ENCODE measurements at regions not wholly inside any gene's neighbourhood (a gene's known extent, or its start where the extent isn't known, plus 50 kb on each side); places are given as distances from the start of the nearest gene placed in this dataset.

DNA sequence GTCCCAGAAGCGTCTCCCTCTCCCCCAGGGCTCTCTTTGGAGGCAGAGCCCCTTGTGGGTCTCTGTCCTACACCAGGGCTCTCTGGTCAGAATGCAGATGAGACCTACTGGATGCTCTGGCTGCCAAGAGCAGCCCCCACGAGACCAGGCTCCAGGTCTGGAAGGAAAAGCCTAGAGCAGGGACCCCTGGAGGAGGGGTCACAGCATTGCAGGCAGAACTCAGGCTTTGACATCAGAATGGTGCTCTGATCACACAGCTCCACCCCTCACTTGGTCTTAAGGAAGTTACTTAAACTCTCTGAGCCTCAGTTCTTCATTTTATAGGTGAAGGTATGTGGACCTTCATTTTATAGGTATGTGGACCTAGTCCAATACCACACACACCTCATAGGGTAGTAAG lies 83.1 kb downstream of the ARL6IP4 start:
- Histone ChIP-seq H3K4me3 (ENCODE audit: control insufficient read depth in 2 of 3, extremely low read depth in 1 of 3, insufficient read depth in 2 of 3, low read depth in 1 of 3, low read length in 3 of 3) (no peak overlapping the region), H3K4me2 (ENCODE audit: control insufficient read depth, extremely low read depth, insufficient read depth, low read depth, low read length) (peak overlapping the region; percentile 14), H3K9ac (ENCODE audit: control insufficient read depth, extremely low read depth, insufficient read depth, low read length) (no peak overlapping the region), H3K27ac (ENCODE audit: control insufficient read depth, insufficient read depth, low read length) (no peak overlapping the region), H3K36me3 (ENCODE audit: control insufficient read depth in 2 of 2, extremely low read depth in 1 of 2, insufficient read depth in 2 of 2, low read length in 2 of 2) (no peaks in the 10 kb centered on the region), H2AFZ (ENCODE audit: control insufficient read depth, low read length) (no peak overlapping the region), H3K27me3 (ENCODE audit: control insufficient read depth, extremely low read depth, insufficient read depth, low read length) (no peaks in the 10 kb centered on the region), H4K20me1 (ENCODE audit: control insufficient read depth, extremely low read depth, insufficient read depth, low read length) (peaks cover 4% of the 10 kb centered on the region), H3K9me1 (ENCODE audit: control insufficient read depth, extremely low read depth, insufficient read depth, low read length) (no peaks in the 10 kb centered on the region), H3K9me3 (ENCODE audit: control insufficient read depth, low read depth, low read length) (no peaks in the 10 kb centered on the region), H3K79me2 (ENCODE audit: control insufficient read depth, insufficient read depth, low read length) (no peaks in the 10 kb centered on the region), H3K4me1 (ENCODE audit: control insufficient read depth, extremely low read depth, insufficient read depth, low read length) (peaks cover 15% of the 10 kb centered on the region)
- dilution Hi-C loops (cut with MboI; ENCODE audit: extremely low pct_ligation_motif_present, low sequenced_read_pairs) = no loop called here
- no peak for FAIRE-seq
- DNase-seq (ENCODE audit: low read depth, low spot score) = no peak
- TF ChIP-seq, protein P1, sequence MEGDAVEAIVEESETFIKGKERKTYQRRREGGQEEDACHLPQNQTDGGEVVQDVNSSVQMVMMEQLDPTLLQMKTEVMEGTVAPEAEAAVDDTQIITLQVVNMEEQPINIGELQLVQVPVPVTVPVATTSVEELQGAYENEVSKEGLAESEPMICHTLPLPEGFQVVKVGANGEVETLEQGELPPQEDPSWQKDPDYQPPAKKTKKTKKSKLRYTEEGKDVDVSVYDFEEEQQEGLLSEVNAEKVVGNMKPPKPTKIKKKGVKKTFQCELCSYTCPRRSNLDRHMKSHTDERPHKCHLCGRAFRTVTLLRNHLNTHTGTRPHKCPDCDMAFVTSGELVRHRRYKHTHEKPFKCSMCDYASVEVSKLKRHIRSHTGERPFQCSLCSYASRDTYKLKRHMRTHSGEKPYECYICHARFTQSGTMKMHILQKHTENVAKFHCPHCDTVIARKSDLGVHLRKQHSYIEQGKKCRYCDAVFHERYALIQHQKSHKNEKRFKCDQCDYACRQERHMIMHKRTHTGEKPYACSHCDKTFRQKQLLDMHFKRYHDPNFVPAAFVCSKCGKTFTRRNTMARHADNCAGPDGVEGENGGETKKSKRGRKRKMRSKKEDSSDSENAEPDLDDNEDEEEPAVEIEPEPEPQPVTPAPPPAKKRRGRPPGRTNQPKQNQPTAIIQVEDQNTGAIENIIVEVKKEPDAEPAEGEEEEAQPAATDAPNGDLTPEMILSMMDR (optimal IDR thresholded peaks at IDR 0.05 in 1 of 3, IDR thresholded peaks at IDR 0.05 in 1 of 3, conservative IDR thresholded peaks at IDR 0.05 in 1 of 3; ENCODE audit: extremely low read depth in 1 of 3, insufficient read depth in 2 of 3, low read length in 3 of 3) = peak; percentile 4 to 44 (median 41)
- TF ChIP-seq EZH2 (IDR thresholded peaks at IDR 0.05; ENCODE audit: low read length) = no peak

DNA sequence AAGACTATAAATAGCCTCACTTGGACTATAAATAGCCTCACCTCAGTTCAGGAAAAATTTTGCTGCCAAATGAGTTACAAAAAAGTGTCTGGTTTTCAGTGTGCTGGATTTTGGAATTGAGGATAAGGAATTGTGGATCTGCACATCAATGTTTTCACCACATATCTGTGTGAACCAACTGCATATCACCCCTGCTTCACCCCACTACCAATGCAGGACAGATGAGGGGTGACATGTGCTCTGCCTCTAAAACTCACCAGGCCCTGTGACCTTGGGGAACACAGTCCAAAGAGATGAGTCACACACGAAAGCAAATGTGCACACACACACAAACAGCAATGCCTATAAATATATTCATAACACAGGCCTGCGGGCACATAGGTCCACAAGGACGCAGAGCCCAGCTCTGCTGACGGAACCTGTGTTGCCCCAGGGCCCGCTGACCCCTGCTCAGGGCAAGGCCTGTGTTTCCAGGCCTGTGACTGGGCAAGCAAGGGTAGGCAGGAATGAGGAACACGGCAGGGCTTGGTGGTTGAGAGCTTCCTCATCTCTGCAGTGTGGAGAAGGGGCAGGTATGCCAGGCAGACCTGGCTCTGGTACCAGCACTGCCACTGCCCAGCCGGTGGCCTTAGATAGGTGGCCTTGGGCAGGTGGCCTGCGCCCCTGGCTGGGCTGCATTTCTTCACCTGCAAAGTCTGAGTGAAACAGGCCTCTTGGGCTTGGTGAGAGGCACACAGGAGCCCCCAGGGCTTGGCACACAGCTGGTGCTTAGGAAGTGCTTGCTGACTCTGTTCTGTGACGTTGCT lies 82.4 kb downstream of the ARL6IP4 start:
- no peaks in the 10 kb centered on the region for H3K79me2 ChIP-seq (ENCODE audit: control insufficient read depth, insufficient read depth, low read length)
- DNase-seq (ENCODE audit: low read depth, low spot score) (peak; percentile 46), FAIRE-seq (no peak)
- H3K9me1 ChIP-seq (ENCODE audit: control insufficient read depth, extremely low read depth, insufficient read depth, low read length) = no peaks in the 10 kb centered on the region
- no peak overlapping the region for H2AFZ ChIP-seq (ENCODE audit: control insufficient read depth, low read length)
- no peak overlapping the region for H3K27ac ChIP-seq (ENCODE audit: control insufficient read depth, insufficient read depth, low read length)
- no peak for TF ChIP-seq EZH2 (IDR thresholded peaks at IDR 0.05; ENCODE audit: low read length)
- TF ChIP-seq, protein P1 (optimal IDR thresholded peaks at IDR 0.05 in 1 of 3, IDR thresholded peaks at IDR 0.05 in 1 of 3, conservative IDR thresholded peaks at IDR 0.05 in 1 of 3; ENCODE audit: extremely low read depth in 1 of 3, insufficient read depth in 2 of 3, low read length in 3 of 3) = no peak
- dilution Hi-C loops (cut with MboI; ENCODE audit: extremely low pct_ligation_motif_present, low sequenced_read_pairs) = no loop called here
- H3K9ac ChIP-seq (ENCODE audit: control insufficient read depth, extremely low read depth, insufficient read depth, low read length) = no peak overlapping the region
- no peaks in the 10 kb centered on the region for H3K27me3 ChIP-seq (ENCODE audit: control insufficient read depth, extremely low read depth, insufficient read depth, low read length)
- peak overlapping the region; percentile 18 for H3K4me2 ChIP-seq (ENCODE audit: control insufficient read depth, extremely low read depth, insufficient read depth, low read depth, low read length)
- H4K20me1 ChIP-seq (ENCODE audit: control insufficient read depth, extremely low read depth, insufficient read depth, low read length) = peaks cover 4% of the 10 kb centered on the region
- H3K4me3 ChIP-seq (ENCODE audit: control insufficient read depth in 2 of 3, extremely low read depth in 1 of 3, insufficient read depth in 2 of 3, low read depth in 1 of 3, low read length in 3 of 3) = no peak overlapping the region
- no peaks in the 10 kb centered on the region for H3K9me3 ChIP-seq (ENCODE audit: control insufficient read depth, low read depth, low read length)
- no peaks in the 10 kb centered on the region for H3K36me3 ChIP-seq (ENCODE audit: control insufficient read depth in 2 of 2, extremely low read depth in 1 of 2, insufficient read depth in 2 of 2, low read length in 2 of 2)
- H3K4me1 ChIP-seq (ENCODE audit: control insufficient read depth, extremely low read depth, insufficient read depth, low read length) = peaks cover 15% of the 10 kb centered on the region
